Ramos (cell line): ENCODE measurements at regions not wholly inside any gene's neighbourhood (a gene's known extent, or its start where the extent isn't known, plus 50 kb on each side); places are given as distances from the start of the nearest gene placed in this dataset.
"Not testable (repeated sequence)": the region's sequence is repeated elsewhere in the genome, so short reads cannot be mapped to it uniquely, and the experiment has no call there.

Source experiments
- in situ Hi-C: fragments of 300-500 bp; cut with MboI; formaldehyde crosslinking; loops from one replicate; pipeline ENCODE4 v1.14.3; 2022; ENCODE audit warnings: low sequenced_read_pairs; ENCODE audit not compliant: unreplicated experiment

DNA sequence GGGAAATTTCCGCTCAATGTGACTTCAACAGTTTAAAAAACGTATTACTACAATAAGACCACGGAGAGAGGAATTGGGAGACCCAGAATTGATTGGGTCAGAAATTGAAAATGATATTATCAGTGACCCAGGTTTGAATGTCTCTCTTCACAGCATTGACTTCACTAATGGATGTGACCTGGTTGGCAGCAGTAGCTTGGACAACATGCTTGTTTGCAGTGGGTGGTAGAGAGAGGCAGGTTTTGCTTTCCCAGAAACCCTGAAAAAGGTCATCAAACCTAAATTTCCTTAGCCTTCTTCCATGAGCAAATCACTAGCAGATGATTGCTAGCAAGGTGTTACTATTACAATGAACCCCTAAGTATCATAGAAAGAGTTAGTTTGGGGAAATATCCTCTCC is 89.7 kb upstream of the ANTXRL start:
- in situ Hi-C loops = no loop called here

GRCh38 chr10:46198516-46198915 is 88.3 kb upstream of the ANTXRL start:
- in situ Hi-C loops = no loop called here

DNA sequence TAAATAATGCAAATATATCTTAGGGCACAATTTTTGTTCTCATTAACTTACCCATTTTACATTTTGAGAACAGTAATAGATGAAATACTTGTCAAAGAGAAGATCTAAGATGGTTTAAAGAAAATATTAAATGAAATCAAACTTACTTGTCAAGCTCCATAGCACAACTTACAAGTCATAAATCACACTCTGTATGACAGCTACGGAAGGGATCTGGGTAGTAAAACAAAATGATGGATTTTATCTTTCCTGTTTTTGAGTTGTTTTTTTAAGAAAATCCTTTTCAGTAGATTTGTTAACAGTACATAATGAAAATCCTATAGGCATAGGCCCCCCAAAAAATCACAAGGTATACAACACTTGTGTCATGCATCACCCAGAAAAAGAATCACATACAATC is 84.4 kb upstream of the ANTXRL start:
- in situ Hi-C loops = not testable (repeated sequence)

DNA sequence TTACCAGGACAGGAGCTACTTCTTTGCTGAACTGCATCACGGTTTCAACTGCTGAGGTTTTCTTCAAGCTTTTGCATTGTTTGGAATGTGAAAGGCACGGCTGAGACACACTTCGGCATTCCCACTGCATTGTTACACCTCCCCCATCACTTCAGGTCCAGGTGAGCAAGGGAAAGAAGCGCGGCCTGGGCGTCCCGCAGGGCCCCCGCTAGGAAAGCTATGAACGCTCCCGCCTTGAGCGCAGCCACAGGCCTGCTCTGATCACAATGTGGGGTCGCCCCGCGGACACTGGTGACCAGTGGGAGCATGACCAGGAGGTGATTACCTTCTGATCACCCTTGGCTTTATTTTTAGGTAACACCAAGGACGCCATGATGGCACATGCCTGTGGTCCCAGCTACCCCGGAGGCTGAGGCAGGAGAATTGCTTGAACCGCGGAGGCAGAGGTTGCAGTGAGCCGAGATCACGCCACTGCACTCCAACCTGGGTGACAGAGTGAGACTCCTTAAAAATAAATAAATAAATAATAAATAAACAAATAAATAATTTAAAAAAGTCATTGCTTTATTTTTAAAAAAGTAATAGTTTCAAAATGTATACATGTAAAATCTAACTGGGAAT is 82.2 kb upstream of the ANTXRL start:
- in situ Hi-C loops = not testable (repeated sequence)

GRCh38 chr10:46210427-46210826 is 76.4 kb upstream of the ANTXRL start:
- in situ Hi-C loops = not testable (repeated sequence)

DNA sequence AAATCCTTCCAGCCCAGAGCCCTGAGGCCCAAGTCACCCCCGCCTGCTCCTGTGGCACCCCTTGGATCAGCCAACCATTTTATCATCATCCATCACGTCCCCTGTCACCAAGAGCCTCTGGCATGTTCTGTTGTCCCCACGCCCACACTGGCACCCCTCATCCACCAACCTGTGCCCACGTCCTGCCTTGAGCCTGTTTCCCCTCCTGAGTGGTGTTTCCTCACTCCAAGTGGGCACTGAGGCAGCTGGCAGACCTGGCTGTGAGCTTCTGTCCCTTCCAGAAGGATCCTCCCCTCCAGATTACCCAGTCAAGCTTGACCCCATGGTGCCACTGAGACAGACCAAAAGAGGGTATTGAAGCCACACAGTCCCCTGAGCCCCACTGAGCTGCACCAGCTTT is 71.4 kb upstream of the ANTXRL start:
- in situ Hi-C loops = no loop called here

GRCh38 chr10:46216003-46216634 is 70.7 kb upstream of the ANTXRL start:
- in situ Hi-C loops = no loop called here

GRCh38 chr10:46216836-46217751 is 69.7 kb upstream of the ANTXRL start:
- in situ Hi-C loops = no loop called here

DNA sequence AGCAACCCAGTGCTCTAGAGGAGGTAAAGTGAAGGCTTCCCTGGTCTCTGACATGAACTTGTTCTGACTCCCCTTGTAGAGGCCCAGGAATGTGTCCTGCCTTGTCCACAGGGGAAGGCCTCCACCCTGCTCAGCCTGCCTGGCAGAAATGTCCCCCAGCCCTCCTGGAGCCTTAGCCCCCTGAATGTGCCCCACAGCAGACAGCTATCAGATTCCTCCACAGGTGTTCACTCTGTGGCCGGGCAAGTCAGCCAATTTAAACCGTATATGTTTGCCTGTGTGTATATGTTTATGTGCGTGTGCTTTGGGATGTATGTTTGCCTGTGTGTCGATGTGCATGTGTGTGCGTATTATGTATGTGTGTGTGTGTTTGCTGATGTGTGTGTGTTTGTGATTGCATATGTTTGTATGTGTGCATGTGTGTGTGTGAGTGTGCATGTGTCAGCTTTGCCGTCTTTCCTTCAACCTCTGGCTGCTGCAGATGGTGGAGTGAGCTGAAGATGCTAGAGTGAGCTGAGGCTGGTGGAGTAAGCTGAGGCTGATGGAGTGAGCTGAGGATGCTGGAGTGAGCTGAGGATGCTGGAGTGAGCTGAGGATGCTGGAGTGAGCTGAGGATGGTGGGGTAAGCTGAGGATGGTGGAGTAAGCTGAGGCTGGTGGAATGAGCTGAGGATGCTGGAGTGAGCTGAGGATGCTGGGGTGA is 68.9 kb upstream of the ANTXRL start:
- in situ Hi-C loops = no loop called here

- in situ Hi-C loops = no loop called here
Measured at GRCh38 chr10:46218921-46219320, 67.9 kb upstream of the ANTXRL start.

GRCh38 chr10:46219431-46219990 is 67.3 kb upstream of the ANTXRL start:
- in situ Hi-C loops = not testable (repeated sequence)

DNA sequence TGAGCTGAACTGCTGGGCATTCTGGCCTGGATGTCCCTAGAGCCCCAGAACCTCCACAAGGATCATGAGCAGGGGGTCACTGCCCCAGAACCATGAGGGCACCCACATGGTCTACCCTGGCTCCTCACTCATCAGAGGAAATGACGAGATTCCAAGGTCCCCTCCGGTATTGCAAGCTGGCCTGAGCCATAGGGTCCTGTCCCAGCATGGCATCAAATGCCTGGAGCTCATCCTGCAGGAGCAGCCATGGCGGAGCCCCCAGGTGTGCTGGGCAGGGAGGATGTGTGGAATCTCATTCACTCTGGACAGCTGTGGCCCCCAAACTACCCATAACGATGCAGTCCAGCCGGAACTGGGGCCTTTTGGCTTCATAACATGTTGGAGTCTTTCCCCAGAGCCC is 66.6 kb upstream of the ANTXRL start:
- in situ Hi-C loops = no loop called here

- in situ Hi-C loops = no loop called here
Measured at GRCh38 chr10:46220872-46221538, 65.8 kb upstream of the ANTXRL start.

DNA sequence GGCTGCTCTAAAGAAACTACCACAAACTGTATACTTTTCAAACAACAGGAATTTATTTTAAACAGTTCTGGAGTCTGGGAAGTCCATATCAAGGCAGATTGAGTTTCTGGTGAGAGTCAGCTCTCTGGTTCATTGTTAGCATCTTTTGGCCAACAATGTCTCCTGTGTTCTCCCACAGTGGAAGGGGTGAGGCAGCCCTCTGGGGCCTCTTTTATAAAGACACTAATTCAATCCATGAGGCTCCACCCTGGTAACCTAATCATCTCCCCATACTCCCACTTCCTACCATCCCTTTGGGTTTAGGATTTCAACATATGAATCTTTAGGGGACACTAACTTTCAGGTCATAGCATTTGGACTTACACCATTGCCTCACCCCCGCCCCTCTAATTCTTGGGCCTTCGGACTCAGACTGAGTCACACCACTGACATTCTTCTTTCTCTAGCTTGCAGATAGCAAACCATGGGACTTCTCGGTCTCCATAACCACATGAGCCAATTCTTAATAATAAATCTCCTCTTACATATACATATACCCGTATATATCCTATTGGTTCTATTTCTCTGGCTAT is 64.3 kb upstream of the ANTXRL start:
- in situ Hi-C loops = no loop called here

GRCh38 chr10:46223064-46223480 is 63.7 kb upstream of the ANTXRL start:
- in situ Hi-C loops = no loop called here

- in situ Hi-C loops = no loop called here
Measured at GRCh38 chr10:46223626-46224413, 63.0 kb upstream of the ANTXRL start.

DNA sequence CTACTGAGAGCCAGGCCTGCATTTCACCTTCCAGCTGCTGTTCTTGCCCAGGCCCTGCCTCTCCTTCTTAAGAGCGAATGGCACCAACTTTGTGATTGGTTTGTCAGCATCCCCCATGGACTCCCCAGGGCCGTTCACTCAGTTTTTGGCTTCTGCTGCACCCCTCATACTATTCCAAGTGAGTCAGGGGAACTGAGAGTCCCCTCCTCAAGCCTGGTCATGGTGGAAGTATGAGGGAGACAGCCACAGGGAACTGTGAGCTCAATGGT is 62.4 kb upstream of the ANTXRL start:
- in situ Hi-C loops = no loop called here

GRCh38 chr10:46225597-46225996 is 61.2 kb upstream of the ANTXRL start:
- in situ Hi-C loops = loop anchor here (25.0 kb wide), 1 partner anchor 988 kb away; no protein-coding TSS in a partner anchor

DNA sequence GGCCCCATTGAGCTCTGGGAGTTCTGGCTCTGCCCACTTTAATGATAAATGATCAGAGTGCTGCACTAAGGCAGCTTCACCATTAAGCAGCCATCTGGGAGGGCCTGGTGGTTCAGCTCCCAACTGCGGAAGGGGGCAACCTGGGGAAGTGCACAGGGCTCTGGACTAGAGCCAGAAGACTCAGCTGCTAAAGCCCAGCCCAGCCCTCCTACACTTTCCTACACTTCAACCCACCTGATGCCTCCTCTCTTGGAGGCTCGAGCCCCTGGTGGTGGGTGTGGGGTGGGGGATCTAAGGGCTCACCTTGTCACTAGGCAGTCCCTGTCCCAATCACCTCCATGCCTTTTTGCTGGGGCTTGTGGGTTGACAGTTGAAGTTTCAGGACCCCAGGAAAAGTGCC is 60.6 kb upstream of the ANTXRL start:
- in situ Hi-C loops = loop anchor here (25.0 kb wide), 1 partner anchor 989 kb away; no protein-coding TSS in a partner anchor
